HepG2 (cell line): ENCODE measurements at regions not wholly inside any gene's neighbourhood (a gene's known extent, or its start where the extent isn't known, plus 50 kb on each side); places are given as distances from the start of the nearest gene placed in this dataset.

Experiments
- EHMT2 ChIP-seq: fragments of 200-600 bp; sonication (generic); IDR thresholded peaks from 2 replicates; pipeline ENCODE4 v1.7.0; 2017; ENCODE audit warnings: antibody characterized with exemption, low read depth, low read length, borderline replicate concordance
- KLF16 ChIP-seq, 2 experiments: sonication (generic) in 1 of 2; formaldehyde crosslinking in 1 of 2; IDR thresholded peaks; 2 replicates each; pipeline versions ENCODE4 v1.6.1 to v1.8.0; 2016 to 2023; ENCODE audit warnings: missing genetic modification reagents in 2 of 2, missing compliant biosample characterization in 1 of 2
- LCORL ChIP-seq, 2 experiments: fragments of 450-650 bp in 1 of 2; sonication (generic) in 1 of 2; formaldehyde crosslinking in 1 of 2; IDR thresholded peaks; 2 replicates each; pipeline versions ENCODE4 v1.5.0 to v1.6.1; 2017 to 2020; ENCODE audit warnings: antibody characterized with exemption in 1 of 2, missing genetic modification reagents in 1 of 2
- MAFF ChIP-seq: IDR thresholded peaks from 2 replicates; pipeline ENCODE4 v1.6.1; 2011; ENCODE audit warnings: low read depth, low read length, improper control_type of control experiment
- SMC3 ChIP-seq: IDR thresholded peaks from 2 replicates; pipeline ENCODE4 v1.6.1; 2011; ENCODE audit warnings: low read length, improper control_type of control experiment
- TBX2 ChIP-seq: sonication (generic); formaldehyde crosslinking; IDR thresholded peaks from 2 replicates; pipeline ENCODE4 v1.5.0; 2020; ENCODE audit warnings: missing genetic modification reagents, mild to moderate bottlenecking, borderline replicate concordance
- TBX3 ChIP-seq: fragments of 450-650 bp; IDR thresholded peaks from 2 replicates; pipeline ENCODE4 v1.6.1; 2017; ENCODE audit warnings: antibody characterized with exemption, mild to moderate bottlenecking, inconsistent platforms, borderline replicate concordance
- WIZ ChIP-seq: sonication (generic); formaldehyde crosslinking; IDR thresholded peaks from 2 replicates; pipeline ENCODE4 v1.5.1; 2020; ENCODE audit warnings: mild to moderate bottlenecking, missing genetic modification reagents
- ZEB1 ChIP-seq: IDR thresholded peaks from 2 replicates; pipeline ENCODE4 v1.6.1; 2012; ENCODE audit warnings: mild to moderate bottlenecking, low read depth, inconsistent platforms; ENCODE audit not compliant: insufficient replicate concordance
- ZNF629 ChIP-seq: sonication (generic); formaldehyde crosslinking; conservative IDR thresholded peaks from 2 replicates; pipeline ENCODE4 v1.5.0; 2020; ENCODE audit warnings: missing genetic modification reagents
- TF ChIP-seq, protein P1 (sequence below): conservative IDR thresholded peaks from 2 replicates; pipeline ENCODE4 v1.6.1; 2018; ENCODE audit warnings: missing genetic modification reagents
- TF ChIP-seq, protein P2 (sequence below): IDR thresholded peaks from 2 replicates; pipeline ENCODE4 v1.4.0; 2020; ENCODE audit warnings: mild to moderate bottlenecking, missing genetic modification reagents
- TF ChIP-seq, protein P3 (sequence below), 2 experiments: sonication (generic) in 1 of 2; formaldehyde crosslinking in 1 of 2; IDR thresholded peaks; 2 replicates each; pipeline versions ENCODE4 v1.6.1 to v1.9.0; 2014 to 2022; ENCODE audit warnings: antibody characterized with exemption in 1 of 2, borderline replicate concordance in 1 of 2, inconsistent platforms in 1 of 2, low read depth in 1 of 2, missing genetic modification reagents in 1 of 2
- TF ChIP-seq, protein P4 (sequence below): sonication (generic); formaldehyde crosslinking; conservative IDR thresholded peaks from 2 replicates; pipeline ENCODE4 v1.8.0; 2022; ENCODE audit warnings: low read depth, missing genetic modification reagents

DNA sequence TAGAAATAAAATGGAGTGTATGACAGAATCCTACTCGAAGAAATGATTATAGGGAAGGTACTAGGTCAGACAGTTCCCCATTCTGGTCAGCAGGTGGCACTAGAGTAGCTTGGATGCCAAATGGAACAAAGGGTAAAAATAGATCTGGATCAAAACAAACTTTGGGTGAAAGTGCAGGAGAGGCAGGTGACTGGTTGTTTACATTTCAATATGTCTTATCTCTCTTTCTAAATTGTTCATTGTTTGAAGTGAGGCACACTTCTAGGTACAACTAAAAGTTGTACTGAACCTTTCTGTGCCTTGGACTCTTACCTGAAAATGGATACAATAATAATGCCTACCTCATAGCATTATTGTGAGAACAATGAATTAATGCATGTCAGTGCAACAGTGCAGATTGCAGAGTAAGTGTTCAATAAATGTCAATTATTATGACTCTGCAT, 62.0 kb upstream of the OSBPL8 start (continued):
- no peak; the same call in 1 of the 2 replicates for TF ChIP-seq EHMT2
- TF ChIP-seq, protein P1, sequence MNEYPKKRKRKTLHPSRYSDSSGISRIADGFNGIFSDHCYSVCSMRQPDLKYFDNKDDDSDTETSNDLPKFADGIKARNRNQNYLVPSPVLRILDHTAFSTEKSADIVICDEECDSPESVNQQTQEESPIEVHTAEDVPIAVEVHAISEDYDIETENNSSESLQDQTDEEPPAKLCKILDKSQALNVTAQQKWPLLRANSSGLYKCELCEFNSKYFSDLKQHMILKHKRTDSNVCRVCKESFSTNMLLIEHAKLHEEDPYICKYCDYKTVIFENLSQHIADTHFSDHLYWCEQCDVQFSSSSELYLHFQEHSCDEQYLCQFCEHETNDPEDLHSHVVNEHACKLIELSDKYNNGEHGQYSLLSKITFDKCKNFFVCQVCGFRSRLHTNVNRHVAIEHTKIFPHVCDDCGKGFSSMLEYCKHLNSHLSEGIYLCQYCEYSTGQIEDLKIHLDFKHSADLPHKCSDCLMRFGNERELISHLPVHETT (CRISPR knock-in tag) = 0 out of 2 replicates have a peak, but pooled peaks have one; percentile 45
- TF ChIP-seq KLF16 (CRISPR knock-in tag; IDR thresholded peaks at IDR 0.05) = peak in 1 of 2 experiments; percentile 66; a peak in 1 of 4 replicates
- TF ChIP-seq, protein P2, sequence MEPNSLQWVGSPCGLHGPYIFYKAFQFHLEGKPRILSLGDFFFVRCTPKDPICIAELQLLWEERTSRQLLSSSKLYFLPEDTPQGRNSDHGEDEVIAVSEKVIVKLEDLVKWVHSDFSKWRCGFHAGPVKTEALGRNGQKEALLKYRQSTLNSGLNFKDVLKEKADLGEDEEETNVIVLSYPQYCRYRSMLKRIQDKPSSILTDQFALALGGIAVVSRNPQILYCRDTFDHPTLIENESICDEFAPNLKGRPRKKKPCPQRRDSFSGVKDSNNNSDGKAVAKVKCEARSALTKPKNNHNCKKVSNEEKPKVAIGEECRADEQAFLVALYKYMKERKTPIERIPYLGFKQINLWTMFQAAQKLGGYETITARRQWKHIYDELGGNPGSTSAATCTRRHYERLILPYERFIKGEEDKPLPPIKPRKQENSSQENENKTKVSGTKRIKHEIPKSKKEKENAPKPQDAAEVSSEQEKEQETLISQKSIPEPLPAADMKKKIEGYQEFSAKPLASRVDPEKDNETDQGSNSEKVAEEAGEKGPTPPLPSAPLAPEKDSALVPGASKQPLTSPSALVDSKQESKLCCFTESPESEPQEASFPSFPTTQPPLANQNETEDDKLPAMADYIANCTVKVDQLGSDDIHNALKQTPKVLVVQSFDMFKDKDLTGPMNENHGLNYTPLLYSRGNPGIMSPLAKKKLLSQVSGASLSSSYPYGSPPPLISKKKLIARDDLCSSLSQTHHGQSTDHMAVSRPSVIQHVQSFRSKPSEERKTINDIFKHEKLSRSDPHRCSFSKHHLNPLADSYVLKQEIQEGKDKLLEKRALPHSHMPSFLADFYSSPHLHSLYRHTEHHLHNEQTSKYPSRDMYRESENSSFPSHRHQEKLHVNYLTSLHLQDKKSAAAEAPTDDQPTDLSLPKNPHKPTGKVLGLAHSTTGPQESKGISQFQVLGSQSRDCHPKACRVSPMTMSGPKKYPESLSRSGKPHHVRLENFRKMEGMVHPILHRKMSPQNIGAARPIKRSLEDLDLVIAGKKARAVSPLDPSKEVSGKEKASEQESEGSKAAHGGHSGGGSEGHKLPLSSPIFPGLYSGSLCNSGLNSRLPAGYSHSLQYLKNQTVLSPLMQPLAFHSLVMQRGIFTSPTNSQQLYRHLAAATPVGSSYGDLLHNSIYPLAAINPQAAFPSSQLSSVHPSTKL (CRISPR knock-in tag) = peak; percentile 97
- peak; percentile 95 for TF ChIP-seq SMC3
- TF ChIP-seq ZEB1 = peak; percentile 85
- TF ChIP-seq, protein P3, sequence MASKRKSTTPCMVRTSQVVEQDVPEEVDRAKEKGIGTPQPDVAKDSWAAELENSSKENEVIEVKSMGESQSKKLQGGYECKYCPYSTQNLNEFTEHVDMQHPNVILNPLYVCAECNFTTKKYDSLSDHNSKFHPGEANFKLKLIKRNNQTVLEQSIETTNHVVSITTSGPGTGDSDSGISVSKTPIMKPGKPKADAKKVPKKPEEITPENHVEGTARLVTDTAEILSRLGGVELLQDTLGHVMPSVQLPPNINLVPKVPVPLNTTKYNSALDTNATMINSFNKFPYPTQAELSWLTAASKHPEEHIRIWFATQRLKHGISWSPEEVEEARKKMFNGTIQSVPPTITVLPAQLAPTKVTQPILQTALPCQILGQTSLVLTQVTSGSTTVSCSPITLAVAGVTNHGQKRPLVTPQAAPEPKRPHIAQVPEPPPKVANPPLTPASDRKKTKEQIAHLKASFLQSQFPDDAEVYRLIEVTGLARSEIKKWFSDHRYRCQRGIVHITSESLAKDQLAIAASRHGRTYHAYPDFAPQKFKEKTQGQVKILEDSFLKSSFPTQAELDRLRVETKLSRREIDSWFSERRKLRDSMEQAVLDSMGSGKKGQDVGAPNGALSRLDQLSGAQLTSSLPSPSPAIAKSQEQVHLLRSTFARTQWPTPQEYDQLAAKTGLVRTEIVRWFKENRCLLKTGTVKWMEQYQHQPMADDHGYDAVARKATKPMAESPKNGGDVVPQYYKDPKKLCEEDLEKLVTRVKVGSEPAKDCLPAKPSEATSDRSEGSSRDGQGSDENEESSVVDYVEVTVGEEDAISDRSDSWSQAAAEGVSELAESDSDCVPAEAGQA (IDR thresholded peaks at IDR 0.05; ENCODE audit: low read depth) = no peak
- TF ChIP-seq, protein P3 (CRISPR knock-in tag; IDR thresholded peaks at IDR 0.05; ENCODE audit: borderline replicate concordance) = no peak
- TF ChIP-seq MAFF = 0 out of 2 replicates have a peak, but pooled peaks have one; percentile 0
- TF ChIP-seq TBX2 = peak; percentile 40; the same call in 1 of the 2 replicates
- peak; percentile 53; the same call in 1 of the 2 replicates for TF ChIP-seq LCORL (IDR thresholded peaks at IDR 0.05)
- TF ChIP-seq LCORL (CRISPR knock-in tag; IDR thresholded peaks at IDR 0.05) = peak; percentile 58
- TF ChIP-seq, protein P4, sequence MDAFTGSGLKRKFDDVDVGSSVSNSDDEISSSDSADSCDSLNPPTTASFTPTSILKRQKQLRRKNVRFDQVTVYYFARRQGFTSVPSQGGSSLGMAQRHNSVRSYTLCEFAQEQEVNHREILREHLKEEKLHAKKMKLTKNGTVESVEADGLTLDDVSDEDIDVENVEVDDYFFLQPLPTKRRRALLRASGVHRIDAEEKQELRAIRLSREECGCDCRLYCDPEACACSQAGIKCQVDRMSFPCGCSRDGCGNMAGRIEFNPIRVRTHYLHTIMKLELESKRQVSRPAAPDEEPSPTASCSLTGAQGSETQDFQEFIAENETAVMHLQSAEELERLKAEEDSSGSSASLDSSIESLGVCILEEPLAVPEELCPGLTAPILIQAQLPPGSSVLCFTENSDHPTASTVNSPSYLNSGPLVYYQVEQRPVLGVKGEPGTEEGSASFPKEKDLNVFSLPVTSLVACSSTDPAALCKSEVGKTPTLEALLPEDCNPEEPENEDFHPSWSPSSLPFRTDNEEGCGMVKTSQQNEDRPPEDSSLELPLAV (CRISPR knock-in tag) = no peak
- peak; percentile 50; the same call in 1 of the 2 replicates for TF ChIP-seq TBX3
- TF ChIP-seq WIZ (CRISPR knock-in tag) = no peak
- TF ChIP-seq ZNF629 (CRISPR knock-in tag) = 0 out of 2 replicates have a peak, but pooled peaks have one; percentile 28
